GM12878 (cell line): ENCODE measurements at regions not wholly inside any gene's neighbourhood (a gene's known extent, or its start where the extent isn't known, plus 50 kb on each side); places are given as distances from the start of the nearest gene placed in this dataset.
"Not testable (repeated sequence)": the region's sequence is repeated elsewhere in the genome, so short reads cannot be mapped to it uniquely, and the experiment has no call there.

ENCODE experiments used
- ATAC-seq: fragments of 200-7000 bp; cut with Tn5 transposase; 3 replicates; pipeline ENCODE4 v1.9.1; 2020; ENCODE audit warnings: mild to moderate bottlenecking, moderate library complexity
- BruUV-seq: library from RNA; stranded (reverse); fragments of 400-500 nt; replicated peaks from 2 replicates; lab custom pipeline; 2021; lab: Mats Ljungman, UMichigan
- CTCF ChIA-PET: fragments of 300-600 bp; sonication (Branson Sonifier 250); formaldehyde crosslinking; extraction: SDS; loops from one replicate; lab custom pipeline; 2021; ENCODE audit warnings: inconsistent platforms; lab: Yijun Ruan, JAX
- POLR2A ChIA-PET: fragments of 350-600 bp; formaldehyde crosslinking; extraction: SDS; loops from one replicate; lab custom pipeline; 2021; ENCODE audit warnings: inconsistent platforms; lab: Charles Lee
- RAD21 ChIA-PET: fragments of 300-600 bp; sonication (Branson Sonifier 250); formaldehyde crosslinking; loops from one replicate; lab custom pipeline; 2023; ENCODE audit warnings: antibody characterized with exemption; ENCODE audit not compliant: unreplicated experiment; lab: Charles Lee
- SMC1A ChIA-PET: fragments of 300-600 bp; sonication (Branson Sonifier 250); formaldehyde crosslinking; loops from one replicate; lab custom pipeline; 2023; ENCODE audit not compliant: unreplicated experiment, uncharacterized antibody; lab: Charles Lee
- DNase-seq: peaks from one replicate; pipeline ENCODE4 v3.0.0-alpha.2; 2011; ENCODE audit warnings: low read depth, low spot score
- FAIRE-seq: peaks from 3 replicates; lab custom pipeline; 2011; peaks lifted over from hg19 to GRCh38; lab: Jason Lieb, UNC
- H2AFZ ChIP-seq: 2 replicates; pipeline ENCODE4 v1.6.0; 2011; ENCODE audit warnings: low read depth, low read length, control low read depth; ENCODE audit not compliant: control insufficient read depth
- H3K27ac ChIP-seq: 2 replicates; pipeline ENCODE4 v1.5.1; 2011; ENCODE audit warnings: control low read depth; ENCODE audit not compliant: control insufficient read depth, insufficient read depth
- H3K27me3 ChIP-seq, 2 experiments: replicated peaks in 1 of 2; 2 replicates each; pipeline versions ENCODE4 v1.6.0 to v1.6.1; 2011; ENCODE audit warnings: low read length in 1 of 2; ENCODE audit not compliant: control insufficient read depth in 2 of 2, insufficient read depth in 2 of 2
- H3K36me3 ChIP-seq, 2 experiments: 2 replicates each; pipeline ENCODE4 v1.5.1; 2011; ENCODE audit warnings: low read length in 1 of 2; ENCODE audit not compliant: control insufficient read depth in 2 of 2, insufficient read depth in 2 of 2
- H3K4me1 ChIP-seq: 2 replicates; pipeline ENCODE4 v1.6.1; 2011; ENCODE audit warnings: mild to moderate bottlenecking, low read length, moderate library complexity, mixed read lengths; ENCODE audit not compliant: control insufficient read depth, insufficient read depth
- H3K4me2 ChIP-seq: 2 replicates; pipeline ENCODE4 v1.6.0; 2011; ENCODE audit warnings: control low read depth; ENCODE audit not compliant: control insufficient read depth, insufficient read depth
- H3K4me3 ChIP-seq: fragments of 200-600 bp; sonication (generic); 2 replicates; pipeline ENCODE4 v1.5.1; 2016
- H3K79me2 ChIP-seq: 2 replicates; pipeline ENCODE4 v1.6.0; 2011; ENCODE audit warnings: low read length; ENCODE audit not compliant: control insufficient read depth, insufficient read depth
- H3K9ac ChIP-seq: 2 replicates; pipeline ENCODE4 v1.8.0; 2011; ENCODE audit warnings: low read length, control low read depth, mixed read lengths; ENCODE audit not compliant: control insufficient read depth, insufficient read depth
- H3K9me3 ChIP-seq: replicated peaks from 3 replicates; pipeline ENCODE4 v1.5.1; 2011; ENCODE audit warnings: mild to moderate bottlenecking, low read length; ENCODE audit not compliant: control insufficient read depth, insufficient read depth
- H4K20me1 ChIP-seq: 2 replicates; pipeline ENCODE4 v1.6.0; 2011; ENCODE audit not compliant: control insufficient read depth, insufficient read depth
- WGBS: methylation state at CpG from one replicate; pipeline ENCODE4 v1.1.6; 2016; ENCODE audit warnings: low lambda C conversion rate; ENCODE audit not compliant: insufficient replicate concordance, insufficient coverage; ENCODE audit errors: missing lambda C conversion rate; 5-methylcytosine and 5-hydroxymethylcytosine counted together
- in situ Hi-C: fragments of 300-500 bp; cut with MboI; formaldehyde crosslinking; loops from 9 replicates; pipeline ENCODE4 v1.14.3; 2018; ENCODE audit warnings: mixed read lengths
- intact Hi-C: fragments of 100-400 bp; cut with micrococcal nuclease; formaldehyde crosslinking; loops from one replicate; pipeline ENCODE4 v1.14.2; 2022; ENCODE audit not compliant: unreplicated experiment

DNA sequence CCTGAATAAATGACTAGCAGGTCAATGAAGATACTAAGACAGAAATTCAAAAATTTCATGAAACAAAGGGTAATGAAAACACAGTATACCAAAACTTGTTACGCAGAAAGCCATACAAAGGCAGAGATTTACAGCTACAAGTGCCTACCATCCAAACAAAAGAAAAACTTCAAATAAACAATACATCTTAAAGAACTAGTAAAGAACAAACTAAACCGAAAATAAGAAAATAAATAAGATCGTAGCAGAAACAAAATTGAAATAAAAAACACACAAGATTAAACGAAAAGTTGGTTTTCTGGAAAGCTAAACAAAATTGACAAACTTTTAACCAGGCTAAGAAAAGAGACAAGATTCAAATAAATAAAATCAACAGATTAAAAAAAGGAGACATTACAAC is 51.5 kb downstream of the VPREB1 start:
- H3K36me3 ChIP-seq, intact Hi-C loops, H3K27ac ChIP-seq, RAD21 ChIA-PET, DNase-seq, ATAC-seq, H3K4me3 ChIP-seq, FAIRE-seq, H3K79me2 ChIP-seq, BruUV-seq, CTCF ChIA-PET, H2AFZ ChIP-seq, H4K20me1 ChIP-seq, POLR2A ChIA-PET, H3K4me2 ChIP-seq, H3K9me3 ChIP-seq, H3K4me1 ChIP-seq, H3K9ac ChIP-seq, SMC1A ChIA-PET, H3K27me3 ChIP-seq, in situ Hi-C loops: not testable (repeated sequence)
- WGBS, result 79% methylated on average over 4 of the region's 4 CpGs

DNA sequence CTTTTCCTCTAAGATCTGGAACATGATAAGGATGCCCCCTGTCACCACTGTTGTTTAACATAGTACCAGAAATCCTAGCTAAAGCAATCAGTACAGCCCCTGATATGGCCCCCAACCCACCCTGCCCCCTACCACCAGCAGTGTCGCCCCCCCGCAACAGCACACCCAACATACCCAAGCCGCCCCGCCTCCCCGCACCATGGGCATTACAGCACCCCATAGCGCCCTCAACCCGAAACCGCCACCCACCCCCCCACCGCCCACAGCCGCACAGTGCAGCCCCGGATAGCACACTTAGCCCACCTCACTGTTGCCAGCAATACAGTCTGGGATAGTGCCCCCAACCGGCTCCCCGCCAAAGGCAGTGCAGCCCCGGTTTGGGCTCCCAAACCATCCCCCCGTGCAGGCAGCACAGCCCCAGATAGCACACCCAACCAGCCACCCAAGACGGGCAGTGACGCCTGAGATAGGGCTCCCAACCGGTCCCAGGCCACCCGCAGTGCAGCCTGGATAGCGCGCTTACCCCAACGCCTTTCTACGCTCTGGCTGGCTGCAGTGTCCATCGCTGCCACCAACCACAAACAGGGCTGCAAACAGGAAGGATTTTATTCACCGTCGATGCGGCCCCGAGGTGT is 52.7 kb downstream of the VPREB1 start:
- H3K27me3 ChIP-seq, H3K36me3 ChIP-seq, BruUV-seq, H3K9ac ChIP-seq, ATAC-seq, H3K9me3 ChIP-seq, DNase-seq, H3K79me2 ChIP-seq, CTCF ChIA-PET, H3K27ac ChIP-seq, SMC1A ChIA-PET, intact Hi-C loops, H4K20me1 ChIP-seq, in situ Hi-C loops, RAD21 ChIA-PET, H3K4me1 ChIP-seq, FAIRE-seq: not testable (repeated sequence)
- POLR2A ChIA-PET, result interaction anchor here (0.7 kb wide), 1 partner anchor 139 kb away, joined by 3 read pairs; no protein-coding TSS in a partner anchor
- peak overlapping the region; percentile 60 for H3K4me3 ChIP-seq
- 2% methylated on average over 16 of the region's 28 CpGs for WGBS
- 0 out of 2 replicates have a peak overlapping the region, but pooled peaks have one; percentile 9 for H3K4me2 ChIP-seq
- peak overlapping the region; percentile 62 for H2AFZ ChIP-seq
